Sigmoid colon (tissue), 6 donors: ENCODE measurements at regions not wholly inside any gene's neighbourhood (a gene's known extent, or its start where the extent isn't known, plus 50 kb on each side); places are given as distances from the start of the nearest gene placed in this dataset.

Experiments
- DNase-seq: peaks from one replicate; pipeline ENCODE4 v3.0.0-alpha.2; 2019
- H3K27ac ChIP-seq, 4 donors: fragments of 200-600 bp; sonication (generic); one replicate each; pipeline ENCODE4 v1.5.1; 2016 to 2019; ENCODE audit warnings: mild to moderate bottlenecking in 1 of 4
- H3K27me3 ChIP-seq, 3 donors: fragments of 200-600 bp; sonication (generic); one replicate each; pipeline ENCODE4 v1.5.1; 2019; ENCODE audit warnings: mild to moderate bottlenecking in 1 of 3
- H3K36me3 ChIP-seq, 4 donors: fragments of 200-600 bp; sonication (generic); one replicate each; pipeline ENCODE4 v1.5.1; 2016 to 2019
- H3K4me1 ChIP-seq, 4 donors: fragments of 200-600 bp; sonication (generic); one replicate each; pipeline ENCODE4 v1.5.1; 2017 to 2019
- H3K4me3 ChIP-seq, 4 donors: fragments of 200-600 bp; sonication (generic); one replicate each; pipeline ENCODE4 v1.5.1; 2017 to 2019; ENCODE audit warnings: mild to moderate bottlenecking in 2 of 4, moderate library complexity in 1 of 4
- H3K9me3 ChIP-seq, 4 donors: fragments of 200-600 bp in 3 of 4; sonication (generic) in 3 of 4; one replicate each; pipeline versions ENCODE4 v1.5.1 to v1.6.1; 2013 to 2019
- EP300 ChIP-seq, 4 donors: sonication (generic); formaldehyde crosslinking; IDR thresholded peaks; one replicate each; pipeline ENCODE4 v1.6.1; 2017; ENCODE audit warnings: antibody characterized with exemption in 4 of 4
- POLR2A ChIP-seq, 2 donors: fragments of 450-650 bp; IDR thresholded peaks; one replicate each; pipeline ENCODE4 v1.6.1; 2016; ENCODE audit warnings: antibody characterized with exemption in 2 of 2, mild to moderate bottlenecking in 2 of 2, moderate library complexity in 2 of 2
- POLR2AphosphoS5 ChIP-seq, 4 donors: sonication (generic); formaldehyde crosslinking; IDR thresholded peaks; one replicate each; pipeline ENCODE4 v1.6.1; 2017; ENCODE audit warnings: antibody characterized with exemption in 4 of 4
- WGBS, 2 donors: extraction: QIAGEN DNeasy Blood & Tissue Kit; methylation state at CpG; one replicate each; pipeline ENCODE4 v1.1.7; 2013; 5-methylcytosine and 5-hydroxymethylcytosine counted together
- intact Hi-C: fragments of 100-400 bp; cut with DNase I; formaldehyde crosslinking; loops from one replicate; pipeline ENCODE4 v1.15.1; 2023
- TF ChIP-seq, protein P1 (sequence below), 4 experiments: fragments of 450-650 bp in 3 of 4; fragments of 200-600 bp in 1 of 4; IDR thresholded peaks; one replicate each; pipeline ENCODE4 v1.5.1; 2016 to 2019; ENCODE audit warnings: antibody characterized with exemption in 4 of 4, mild to moderate bottlenecking in 3 of 4, moderate library complexity in 2 of 4
- donor health status: healthy with polysubstance abuse.
- donor health status: healthy.

- WGBS, 2 donors, result 90 to 93% methylated on average over 2 of the region's 2 CpGs
- no peaks in the 10 kb centered on the region for H3K27me3 ChIP-seq
- no peaks in the 10 kb centered on the region for H3K9me3 ChIP-seq
- TF ChIP-seq EP300 (IDR thresholded peaks at IDR 0.05) (no peak), POLR2A (IDR thresholded peaks at IDR 0.05) (no peak), POLR2AphosphoS5 (IDR thresholded peaks at IDR 0.05) (no peak)
- TF ChIP-seq, protein P1, sequence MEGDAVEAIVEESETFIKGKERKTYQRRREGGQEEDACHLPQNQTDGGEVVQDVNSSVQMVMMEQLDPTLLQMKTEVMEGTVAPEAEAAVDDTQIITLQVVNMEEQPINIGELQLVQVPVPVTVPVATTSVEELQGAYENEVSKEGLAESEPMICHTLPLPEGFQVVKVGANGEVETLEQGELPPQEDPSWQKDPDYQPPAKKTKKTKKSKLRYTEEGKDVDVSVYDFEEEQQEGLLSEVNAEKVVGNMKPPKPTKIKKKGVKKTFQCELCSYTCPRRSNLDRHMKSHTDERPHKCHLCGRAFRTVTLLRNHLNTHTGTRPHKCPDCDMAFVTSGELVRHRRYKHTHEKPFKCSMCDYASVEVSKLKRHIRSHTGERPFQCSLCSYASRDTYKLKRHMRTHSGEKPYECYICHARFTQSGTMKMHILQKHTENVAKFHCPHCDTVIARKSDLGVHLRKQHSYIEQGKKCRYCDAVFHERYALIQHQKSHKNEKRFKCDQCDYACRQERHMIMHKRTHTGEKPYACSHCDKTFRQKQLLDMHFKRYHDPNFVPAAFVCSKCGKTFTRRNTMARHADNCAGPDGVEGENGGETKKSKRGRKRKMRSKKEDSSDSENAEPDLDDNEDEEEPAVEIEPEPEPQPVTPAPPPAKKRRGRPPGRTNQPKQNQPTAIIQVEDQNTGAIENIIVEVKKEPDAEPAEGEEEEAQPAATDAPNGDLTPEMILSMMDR (IDR thresholded peaks at IDR 0.05), result no peak
- H3K36me3 ChIP-seq, result no peaks in the 10 kb centered on the region
- H3K4me1 ChIP-seq, result no peaks in the 10 kb centered on the region
- no peak overlapping the region for H3K27ac ChIP-seq
- intact Hi-C loops, result no loop called here
- H3K4me3 ChIP-seq, result no peak overlapping the region
- DNase-seq, result no peak
Observed at GRCh38 chr6:44675449-44675848, 287.9 kb downstream of the CDC5L start.

DNA sequence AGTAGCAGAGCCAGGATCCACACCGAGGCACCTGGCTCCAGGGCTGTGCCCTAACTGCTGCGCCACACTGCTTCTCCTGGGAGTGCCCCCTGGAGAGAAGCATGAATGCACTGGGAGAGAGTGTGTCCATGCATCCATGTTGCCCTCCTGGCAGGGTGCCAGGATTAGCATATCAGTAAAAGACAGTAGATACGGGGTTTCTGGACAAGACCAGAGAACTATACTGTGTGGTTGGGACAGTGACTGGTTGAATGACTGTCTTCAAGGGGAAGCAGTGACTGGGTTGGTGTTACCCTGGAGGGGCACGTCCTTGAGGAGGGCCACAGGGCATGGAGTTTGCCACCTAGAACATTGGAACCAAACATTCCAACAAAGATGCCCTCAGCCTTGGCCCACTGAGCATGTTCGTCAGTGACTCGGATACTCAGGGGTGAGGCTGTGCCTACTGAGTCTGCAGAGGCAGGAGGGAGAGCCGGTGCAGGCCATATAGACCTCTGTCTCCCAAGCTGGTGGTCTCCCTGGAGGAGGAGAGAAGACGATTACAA is 288.8 kb downstream of the CDC5L start:
- Histone ChIP-seq H3K27me3 (no peaks in the 10 kb centered on the region), H3K27ac (no peak overlapping the region), H3K36me3 (no peaks in the 10 kb centered on the region), H3K9me3 (no peaks in the 10 kb centered on the region), H3K4me1 (no peaks in the 10 kb centered on the region), H3K4me3 (no peak overlapping the region)
- no peak for DNase-seq
- WGBS, 2 donors, result 89 to 93% methylated on average over 8 of the region's 8 CpGs
- TF ChIP-seq, protein P1 (IDR thresholded peaks at IDR 0.05), result no peak
- TF ChIP-seq EP300 (IDR thresholded peaks at IDR 0.05) (no peak), POLR2A (IDR thresholded peaks at IDR 0.05) (no peak), POLR2AphosphoS5 (IDR thresholded peaks at IDR 0.05) (no peak)
- intact Hi-C loops, result no loop called here

GRCh38 chr6:44676826-44677433 is 289.4 kb downstream of the CDC5L start:
- H3K36me3 ChIP-seq, result no peaks in the 10 kb centered on the region
- no peak for DNase-seq
- no peaks in the 10 kb centered on the region for H3K9me3 ChIP-seq
- intact Hi-C loops, result no loop called here
- no peaks in the 10 kb centered on the region for H3K27me3 ChIP-seq
- no peak overlapping the region for H3K4me3 ChIP-seq
- 88 to 89% methylated on average over 9 of the region's 9 CpGs for WGBS, 2 donors
- no peak overlapping the region for H3K27ac ChIP-seq
- H3K4me1 ChIP-seq, result no peaks in the 10 kb centered on the region
- TF ChIP-seq EP300 (IDR thresholded peaks at IDR 0.05), result no peak
- no peak for TF ChIP-seq POLR2A (IDR thresholded peaks at IDR 0.05)
- TF ChIP-seq, protein P1 (IDR thresholded peaks at IDR 0.05), result no peak
- no peak for TF ChIP-seq POLR2AphosphoS5 (IDR thresholded peaks at IDR 0.05)

DNA sequence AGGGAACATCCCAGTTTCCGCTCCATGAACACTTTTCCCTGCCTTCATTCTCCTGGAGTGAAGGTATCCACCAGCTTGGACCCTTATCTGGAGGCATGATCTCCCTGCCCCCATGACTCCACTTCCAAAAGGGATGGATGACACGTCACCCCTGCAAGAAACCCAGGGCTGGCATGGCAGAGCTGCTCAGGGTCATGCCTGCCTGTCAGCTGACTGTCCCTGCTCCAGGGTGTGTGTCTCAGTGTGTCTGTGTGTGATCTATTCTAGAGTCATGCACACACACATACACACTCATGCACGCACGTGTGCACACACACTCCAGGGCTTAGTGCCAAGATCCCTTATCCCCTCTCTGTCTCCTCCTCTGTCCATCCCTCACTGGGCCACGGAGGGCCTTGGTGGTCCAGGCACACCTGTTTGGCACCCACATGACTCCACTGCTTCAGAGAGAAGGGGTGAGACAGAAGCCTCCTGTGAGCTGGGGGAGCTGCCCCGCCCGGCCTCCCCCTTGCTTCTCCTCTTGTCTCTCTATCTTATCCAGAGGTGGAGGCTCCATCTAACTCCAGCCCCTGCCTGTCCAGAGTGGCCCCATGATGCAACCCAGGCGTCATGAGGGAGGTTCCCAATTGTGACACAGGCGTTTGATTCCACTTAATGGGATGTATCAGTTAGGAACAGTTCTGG is 290.9 kb downstream of the CDC5L start:
- no peaks in the 10 kb centered on the region for H3K9me3 ChIP-seq
- WGBS, 2 donors, result 86 to 89% methylated on average over 9 of the region's 9 CpGs
- TF ChIP-seq EP300 (IDR thresholded peaks at IDR 0.05) (no peak), POLR2A (IDR thresholded peaks at IDR 0.05) (no peak)
- TF ChIP-seq, protein P1 (IDR thresholded peaks at IDR 0.05), result no peak
- no peaks in the 10 kb centered on the region for H3K4me1 ChIP-seq
- no peak overlapping the region for H3K4me3 ChIP-seq
- H3K27me3 ChIP-seq, result no peaks in the 10 kb centered on the region
- intact Hi-C loops, result no loop called here
- H3K27ac ChIP-seq, result no peak overlapping the region
- DNase-seq, result no peak
- H3K36me3 ChIP-seq, result no peaks in the 10 kb centered on the region
